Caco-2 (cell line): ENCODE measurements at regions not wholly inside any gene's neighbourhood (a gene's known extent, or its start where the extent isn't known, plus 50 kb on each side); places are given as distances from the start of the nearest gene placed in this dataset.

Source experiments
- BruUV-seq: library from RNA; stranded (reverse); fragments of 400-500 nt; replicated peaks from 2 replicates; lab custom pipeline; 2021; lab: Mats Ljungman, UMichigan
- CTCF ChIA-PET: fragments of 300-600 bp; sonication (Branson Sonifier 250); formaldehyde crosslinking; loops from one replicate; lab custom pipeline; 2022; ENCODE audit warnings: antibody characterized with exemption; lab: Charles Lee
- POLR2A ChIA-PET: fragments of 300-600 bp; sonication (Branson Sonifier 250); formaldehyde crosslinking; loops from one replicate; lab custom pipeline; 2022; ENCODE audit warnings: antibody characterized with exemption; lab: Charles Lee
- DNase-seq, 2 experiments: peaks; one replicate each; pipeline versions ENCODE4 v3.0.0 to v3.0.0-alpha.2; 2020 to 2022
- H3K27me3 ChIP-seq: replicated peaks from 2 replicates; pipeline ENCODE4 v1.6.0; 2011; ENCODE audit warnings: low read length; ENCODE audit not compliant: control insufficient read depth, insufficient read depth
- H3K36me3 ChIP-seq: 2 replicates; pipeline ENCODE4 v1.5.1; 2011; ENCODE audit warnings: low read length; ENCODE audit not compliant: control insufficient read depth, insufficient read depth
- H3K4me1 ChIP-seq: fragments of 250-450 bp; sonication (Bioruptor Pico); 2 replicates; pipeline ENCODE4 v1.5.1; 2020; ENCODE audit warnings: mild to moderate bottlenecking
- H3K4me3 ChIP-seq: 2 replicates; pipeline ENCODE4 v1.5.1; 2011; ENCODE audit warnings: low read depth, mild to moderate bottlenecking, control low read depth, low read length
- H3K9me3 ChIP-seq: fragments of 250-450 bp; sonication (Bioruptor Pico); 2 replicates; pipeline ENCODE4 v1.5.1; 2020; ENCODE audit warnings: mild to moderate bottlenecking, moderate library complexity
- H3K27ac Mint-ChIP-seq: one replicate; pipeline ENCODE4 v1.8.0; 2022; ENCODE audit warnings: mixed read lengths; ENCODE audit not compliant: unreplicated experiment
- H3K27me3 Mint-ChIP-seq: one replicate; pipeline ENCODE4 v1.8.0; 2022; ENCODE audit warnings: mixed read lengths; ENCODE audit not compliant: insufficient read depth, unreplicated experiment
- H3K36me3 Mint-ChIP-seq: one replicate; pipeline ENCODE4 v1.8.0; 2022; ENCODE audit warnings: mild to moderate bottlenecking, mixed read lengths; ENCODE audit not compliant: insufficient read depth, unreplicated experiment
- H3K4me1 Mint-ChIP-seq: one replicate; pipeline ENCODE4 v1.8.0; 2022; ENCODE audit warnings: low read depth, mixed read lengths; ENCODE audit not compliant: unreplicated experiment
- H3K4me3 Mint-ChIP-seq: one replicate; pipeline ENCODE4 v1.8.0; 2022; ENCODE audit warnings: mild to moderate bottlenecking, moderate library complexity, mixed read lengths; ENCODE audit not compliant: unreplicated experiment
- H3K9me3 Mint-ChIP-seq: one replicate; pipeline ENCODE4 v1.8.0; 2022; ENCODE audit warnings: mixed read lengths; ENCODE audit not compliant: unreplicated experiment
- CTCF ChIP-seq, 2 experiments: fragments of 200-600 bp in 1 of 2; IDR thresholded peaks; 1 replicate in 1 of 2; 2 replicates in 1 of 2; pipeline versions ENCODE4 v1.5.1 to v1.8.0; 2011 to 2022; ENCODE audit warnings: antibody characterized with exemption in 1 of 2, control low read depth in 1 of 2, inconsistent platforms in 1 of 2, low read depth in 1 of 2, low read length in 1 of 2, mild to moderate bottlenecking in 1 of 2, moderate library complexity in 1 of 2; ENCODE audit not compliant: insufficient read depth in 1 of 2, severe bottlenecking in 1 of 2, unreplicated experiment in 1 of 2
- intact Hi-C: fragments of 100-400 bp; cut with micrococcal nuclease; formaldehyde crosslinking; loops from one replicate; pipeline ENCODE4 v1.10.0; 2022; ENCODE audit not compliant: unreplicated experiment

GRCh38 chr16:73617738-73618137 is 569.8 kb upstream of the ZFHX3 start:
- no peak for DNase-seq
- intact Hi-C loops = no loop called here
- Histone ChIP-seq H3K27me3 (no peaks in the 10 kb centered on the region), H3K9me3 (no peaks in the 10 kb centered on the region), H3K36me3 (no peaks in the 10 kb centered on the region), H3K4me1 (no peaks in the 10 kb centered on the region), H3K4me3 (no peak overlapping the region)
- no peak for TF ChIP-seq CTCF (IDR thresholded peaks at IDR 0.05; ENCODE audit: insufficient read depth in 1 of 2, low read depth in 1 of 2, low read length in 1 of 2, severe bottlenecking in 1 of 2, unreplicated experiment in 1 of 2)
- POLR2A ChIA-PET = no interaction called here
- CTCF ChIA-PET = no interaction called here
- no TSS peak for BruUV-seq
- Mint-ChIP-seq H3K4me3 (no peak overlapping the region), H3K36me3 (no peaks in the 10 kb centered on the region), H3K9me3 (no peaks in the 10 kb centered on the region), H3K27me3 (peaks cover 40% of the 10 kb centered on the region), H3K4me1 (no peaks in the 10 kb centered on the region), H3K27ac (no peak overlapping the region)

- H3K27me3 ChIP-seq = no peaks in the 10 kb centered on the region
- ChIA-PET CTCF (no interaction called here), POLR2A (no interaction called here)
- no peak for DNase-seq
- H3K27ac Mint-ChIP-seq = no peak overlapping the region
- no peaks in the 10 kb centered on the region for H3K4me1 ChIP-seq
- H3K36me3 ChIP-seq = no peaks in the 10 kb centered on the region
- H3K9me3 Mint-ChIP-seq = no peaks in the 10 kb centered on the region
- BruUV-seq = no TSS peak
- H3K9me3 ChIP-seq = no peaks in the 10 kb centered on the region
- no peak overlapping the region for H3K4me3 ChIP-seq
- H3K4me1 Mint-ChIP-seq = no peaks in the 10 kb centered on the region
- no peaks in the 10 kb centered on the region for H3K36me3 Mint-ChIP-seq
- H3K27me3 Mint-ChIP-seq = peaks cover 41% of the 10 kb centered on the region
- H3K4me3 Mint-ChIP-seq = no peak overlapping the region
- TF ChIP-seq CTCF (IDR thresholded peaks at IDR 0.05; ENCODE audit: insufficient read depth in 1 of 2, low read depth in 1 of 2, low read length in 1 of 2, severe bottlenecking in 1 of 2, unreplicated experiment in 1 of 2) = no peak
- intact Hi-C loops = no loop called here
Observed at GRCh38 chr16:73616770-73617169, 568.8 kb upstream of the ZFHX3 start.

- H3K4me1 Mint-ChIP-seq = no peaks in the 10 kb centered on the region
- no peak for TF ChIP-seq CTCF (IDR thresholded peaks at IDR 0.05; ENCODE audit: insufficient read depth in 1 of 2, low read depth in 1 of 2, low read length in 1 of 2, severe bottlenecking in 1 of 2, unreplicated experiment in 1 of 2)
- Histone ChIP-seq H3K4me1 (no peaks in the 10 kb centered on the region), H3K4me3 (no peak overlapping the region), H3K9me3 (no peaks in the 10 kb centered on the region), H3K36me3 (no peaks in the 10 kb centered on the region), H3K27me3 (no peaks in the 10 kb centered on the region)
- H3K36me3 Mint-ChIP-seq = no peaks in the 10 kb centered on the region
- DNase-seq = peak in 1 of 2 experiments; percentile 19
- no peak overlapping the region for H3K4me3 Mint-ChIP-seq
- H3K9me3 Mint-ChIP-seq = no peaks in the 10 kb centered on the region
- CTCF ChIA-PET = no interaction called here
- POLR2A ChIA-PET = no interaction called here
- no peak overlapping the region for H3K27ac Mint-ChIP-seq
- H3K27me3 Mint-ChIP-seq = peaks cover 36% of the 10 kb centered on the region
- intact Hi-C loops = no loop called here
- BruUV-seq = no TSS peak
Observed at GRCh38 chr16:73616166-73616753, 568.3 kb upstream of the ZFHX3 start.
